HepG2 (cell line): ENCODE measurements at regions not wholly inside any gene's neighbourhood (a gene's known extent, or its start where the extent isn't known, plus 50 kb on each side); places are given as distances from the start of the nearest gene placed in this dataset.

Experiments
- ATAC-seq: fragments of 200-7000 bp; cut with Tn5 transposase; 3 replicates; pipeline ENCODE4 v1.9.1; 2020; ENCODE audit warnings: mild to moderate bottlenecking, moderate library complexity
- BruUV-seq: library from RNA; stranded (reverse); fragments of 400-500 nt; replicated peaks from 2 replicates; lab custom pipeline; 2021; lab: Mats Ljungman, UMichigan
- CTCF ChIA-PET: fragments of 300-600 bp; formaldehyde crosslinking; extraction: SDS; loops from one replicate; lab custom pipeline; 2021; ENCODE audit warnings: low total read pairs, inconsistent platforms, low intra/inter-chr PET ratio; lab: Yijun Ruan, JAX
- POLR2A ChIA-PET: fragments of 350-600 bp; sonication (Branson Sonifier 250); formaldehyde crosslinking; loops from one replicate; lab custom pipeline; 2020; ENCODE audit warnings: antibody characterized with exemption, inconsistent platforms; lab: Yijun Ruan, JAX
- DNase-seq: peaks from one replicate; pipeline ENCODE4 v3.0.0-alpha.2; 2015; ENCODE audit warnings: low spot score
- FAIRE-seq: peaks from 3 replicates; lab custom pipeline; 2011; peaks lifted over from hg19 to GRCh38; lab: Jason Lieb, UNC
- H2AFZ ChIP-seq: one replicate; pipeline ENCODE4 v1.6.1; 2011; ENCODE audit warnings: low read length, inconsistent platforms
- H3K27ac ChIP-seq: fragments of 300-600 bp; 3 replicates; pipeline ENCODE4 v1.8.0; 2011; ENCODE audit warnings: mixed run types, mild to moderate bottlenecking, mixed read lengths, low read length, inconsistent platforms; ENCODE audit not compliant: insufficient read depth; ENCODE audit errors: extremely low read length
- H3K27me3 ChIP-seq, 2 experiments: fragments of 200-600 bp in 1 of 2; 2 replicates in 1 of 2; 3 replicates in 1 of 2; pipeline versions ENCODE4 v1.6.0 to v1.8.0; 2011; ENCODE audit warnings: low read length in 2 of 2, mild to moderate bottlenecking in 2 of 2, moderate library complexity in 2 of 2, inconsistent platforms in 1 of 2; ENCODE audit not compliant: insufficient read depth in 2 of 2, control insufficient read depth in 1 of 2
- H3K36me3 ChIP-seq, 2 experiments: fragments of 200-600 bp in 1 of 2; replicated peaks in 1 of 2; 2 replicates in 1 of 2; 3 replicates in 1 of 2; pipeline versions ENCODE4 v1.5.1 to v1.8.0; 2011; ENCODE audit warnings: low read length in 2 of 2, inconsistent platforms in 1 of 2; ENCODE audit not compliant: insufficient read depth in 2 of 2, control insufficient read depth in 1 of 2
- H3K4me1 ChIP-seq: 2 replicates; pipeline ENCODE4 v1.5.1; 2012; ENCODE audit warnings: low read length, inconsistent platforms; ENCODE audit not compliant: insufficient read depth
- H3K4me2 ChIP-seq: 2 replicates; pipeline ENCODE4 v1.6.0; 2011; ENCODE audit warnings: low read depth, low read length, inconsistent platforms
- H3K4me3 ChIP-seq, 3 experiments: fragments of 200-600 bp in 1 of 3; sonication (generic), shearing (Covaris generic) in 1 of 3; replicated peaks in 1 of 3; 2 replicates each; pipeline ENCODE4 v1.5.1; 2011 to 2016; ENCODE audit warnings: low read length in 3 of 3, inconsistent platforms in 2 of 3, low read depth in 2 of 3, mild to moderate bottlenecking in 2 of 3, control low read depth in 1 of 3, mixed read lengths in 1 of 3; ENCODE audit not compliant: insufficient read depth in 1 of 3
- H3K79me2 ChIP-seq: one replicate; pipeline ENCODE4 v1.6.1; 2011; ENCODE audit warnings: low read length, inconsistent platforms; ENCODE audit not compliant: insufficient read depth
- H3K9ac ChIP-seq: 2 replicates; pipeline ENCODE4 v1.6.0; 2011; ENCODE audit warnings: mild to moderate bottlenecking, low read depth, low read length, inconsistent platforms; ENCODE audit not compliant: insufficient read depth
- H3K9me3 ChIP-seq: 2 replicates; pipeline ENCODE4 v1.5.1; 2012; ENCODE audit warnings: mild to moderate bottlenecking, low read length
- H4K20me1 ChIP-seq: 2 replicates; pipeline ENCODE4 v1.6.0; 2011; ENCODE audit warnings: inconsistent platforms, mild to moderate bottlenecking, low read length, moderate library complexity; ENCODE audit not compliant: insufficient read depth
- AKAP8 ChIP-seq: sonication (generic); formaldehyde crosslinking; IDR thresholded peaks from 2 replicates; pipeline ENCODE4 v1.5.1; 2020; ENCODE audit warnings: mild to moderate bottlenecking, missing genetic modification reagents
- ATF1 ChIP-seq: IDR thresholded peaks from 2 replicates; pipeline ENCODE4 v1.6.1; 2016; ENCODE audit warnings: mild to moderate bottlenecking, control low read depth
- CENPX ChIP-seq: sonication (generic); formaldehyde crosslinking; IDR thresholded peaks from 2 replicates; pipeline ENCODE4 v1.9.0; 2021; ENCODE audit warnings: mild to moderate bottlenecking, missing genetic modification reagents, moderate library complexity
- GABPA ChIP-seq, 2 experiments: IDR thresholded peaks; 2 replicates each; pipeline ENCODE4 v1.6.1; 2011 to 2016; ENCODE audit warnings: low read depth in 2 of 2, low read length in 1 of 2, missing biosample characterization in 1 of 2, missing genetic modification characterization in 1 of 2
- IRF2 ChIP-seq: IDR thresholded peaks from 2 replicates; pipeline ENCODE4 v1.6.1; 2018; ENCODE audit warnings: missing genetic modification reagents, missing compliant biosample characterization
- ISL2 ChIP-seq: sonication (generic); formaldehyde crosslinking; IDR thresholded peaks from 2 replicates; pipeline ENCODE4 v1.5.0; 2020; ENCODE audit warnings: missing genetic modification reagents
- KDM3A ChIP-seq: IDR thresholded peaks from 2 replicates; pipeline ENCODE4 v1.6.1; 2018; ENCODE audit warnings: low read depth, missing compliant biosample characterization
- KLF9 ChIP-seq: IDR thresholded peaks from 2 replicates; pipeline ENCODE4 v1.6.1; 2016; ENCODE audit warnings: low read depth
- SOX5 ChIP-seq: IDR thresholded peaks from 2 replicates; pipeline ENCODE4 v1.6.1; 2016; ENCODE audit warnings: borderline replicate concordance
- ZNF331 ChIP-seq: sonication (generic); formaldehyde crosslinking; IDR thresholded peaks from 2 replicates; pipeline ENCODE4 v1.4.0; 2020; ENCODE audit warnings: missing genetic modification reagents
- ZNF431 ChIP-seq: sonication (generic); formaldehyde crosslinking; IDR thresholded peaks from 2 replicates; pipeline ENCODE4 v1.9.0; 2022; ENCODE audit warnings: missing genetic modification reagents, low read depth, mild to moderate bottlenecking, borderline replicate concordance
- ZNF557 ChIP-seq: sonication (generic); formaldehyde crosslinking; IDR thresholded peaks from 2 replicates; pipeline ENCODE4 v1.4.0; 2020; ENCODE audit warnings: missing genetic modification reagents
- ZNF660 ChIP-seq: sonication (generic); formaldehyde crosslinking; IDR thresholded peaks from 2 replicates; pipeline ENCODE4 v1.5.1; 2020; ENCODE audit warnings: mild to moderate bottlenecking, low read depth, missing genetic modification reagents, borderline replicate concordance
- ZNF883 ChIP-seq: sonication (generic); formaldehyde crosslinking; IDR thresholded peaks from 2 replicates; pipeline ENCODE4 v1.5.1; 2020; ENCODE audit warnings: mild to moderate bottlenecking, missing genetic modification reagents; ENCODE audit errors: not compliant biosample characterization
- WGBS: methylation state at CpG from one replicate; pipeline ENCODE4 v1.1.6; 2017; ENCODE audit warnings: low lambda C conversion rate; 5-methylcytosine and 5-hydroxymethylcytosine counted together
- in situ Hi-C: cut with HindIII; loops from 2 replicates; pipeline ENCODE4 v1.10.0; 2017; ENCODE audit warnings: low pct_unique_long_range_greater_than_20kb; ENCODE audit not compliant: extremely low pct_ligation_motif_present
- intact Hi-C: fragments of 100-400 bp; cut with micrococcal nuclease; formaldehyde crosslinking; loops from one replicate; pipeline ENCODE4 v1.10.0; 2022; ENCODE audit not compliant: unreplicated experiment
- TF ChIP-seq, protein P1 (sequence below): sonication (generic); formaldehyde crosslinking; IDR thresholded peaks from 2 replicates; pipeline ENCODE4 v1.5.0; 2020; ENCODE audit warnings: missing genetic modification reagents
- TF ChIP-seq, protein P2 (sequence below): sonication (generic); formaldehyde crosslinking; IDR thresholded peaks from 2 replicates; pipeline ENCODE4 v1.4.0; 2020; ENCODE audit warnings: missing genetic modification reagents

DNA sequence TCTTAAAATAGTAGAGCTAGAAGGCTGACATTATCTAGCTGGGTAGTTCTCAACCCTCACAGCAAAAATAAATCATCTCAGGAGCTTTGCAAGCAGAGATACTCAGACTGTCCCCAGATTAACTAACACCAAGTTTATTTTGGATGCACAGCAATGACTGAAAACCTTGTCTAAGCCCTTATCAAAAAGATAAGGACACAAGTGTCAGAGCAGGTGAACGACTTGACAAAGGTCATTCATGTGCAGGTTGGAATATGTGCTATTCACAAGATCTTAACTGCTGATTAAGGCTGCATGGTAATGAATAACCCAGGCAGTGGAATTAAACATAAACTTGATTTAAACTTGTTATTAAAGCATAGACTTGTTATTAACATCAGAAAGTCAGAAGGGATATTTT is 246.6 kb downstream of the BTG1 start:
- Histone ChIP-seq H3K27me3 (no peaks in the 10 kb centered on the region), H2AFZ (no peak overlapping the region), H3K27ac (no peak overlapping the region), H3K4me2 (no peak overlapping the region), H3K36me3 (no peaks in the 10 kb centered on the region), H3K4me3 (no peak overlapping the region), H3K79me2 (no peaks in the 10 kb centered on the region), H3K4me1 (no peaks in the 10 kb centered on the region), H3K9ac (no peak overlapping the region), H4K20me1 (no peaks in the 10 kb centered on the region), H3K9me3 (no peaks in the 10 kb centered on the region; the same call in 1 of the 2 replicates)
- DNase-seq (no peak), FAIRE-seq (no peak), ATAC-seq (no peak)
- CTCF ChIA-PET, result no interaction called here
- 4% methylated on average over 1 of the region's 1 CpG for WGBS
- in situ Hi-C loops (no loop called here), intact Hi-C loops (no loop called here)
- POLR2A ChIA-PET, result no interaction called here
- no TSS peak for BruUV-seq
- no peak for TF ChIP-seq CENPX (CRISPR knock-in tag)
- no peak for TF ChIP-seq ZNF331
- no peak for TF ChIP-seq ISL2
- TF ChIP-seq KLF9, result no peak
- TF ChIP-seq ATF1 (CRISPR knock-in tag), result no peak
- no peak for TF ChIP-seq ZNF660 (CRISPR knock-in tag)
- no peak for TF ChIP-seq KDM3A
- TF ChIP-seq SOX5, result no peak
- TF ChIP-seq ZNF883, result no peak
- TF ChIP-seq, protein P1, sequence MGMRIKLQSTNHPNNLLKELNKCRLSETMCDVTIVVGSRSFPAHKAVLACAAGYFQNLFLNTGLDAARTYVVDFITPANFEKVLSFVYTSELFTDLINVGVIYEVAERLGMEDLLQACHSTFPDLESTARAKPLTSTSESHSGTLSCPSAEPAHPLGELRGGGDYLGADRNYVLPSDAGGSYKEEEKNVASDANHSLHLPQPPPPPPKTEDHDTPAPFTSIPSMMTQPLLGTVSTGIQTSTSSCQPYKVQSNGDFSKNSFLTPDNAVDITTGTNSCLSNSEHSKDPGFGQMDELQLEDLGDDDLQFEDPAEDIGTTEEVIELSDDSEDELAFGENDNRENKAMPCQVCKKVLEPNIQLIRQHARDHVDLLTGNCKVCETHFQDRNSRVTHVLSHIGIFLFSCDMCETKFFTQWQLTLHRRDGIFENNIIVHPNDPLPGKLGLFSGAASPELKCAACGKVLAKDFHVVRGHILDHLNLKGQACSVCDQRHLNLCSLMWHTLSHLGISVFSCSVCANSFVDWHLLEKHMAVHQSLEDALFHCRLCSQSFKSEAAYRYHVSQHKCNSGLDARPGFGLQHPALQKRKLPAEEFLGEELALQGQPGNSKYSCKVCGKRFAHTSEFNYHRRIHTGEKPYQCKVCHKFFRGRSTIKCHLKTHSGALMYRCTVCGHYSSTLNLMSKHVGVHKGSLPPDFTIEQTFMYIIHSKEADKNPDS (CRISPR knock-in tag), result no peak
- TF ChIP-seq GABPA (IDR thresholded peaks at IDR 0.05; ENCODE audit: low read depth, low read length), result no peak
- TF ChIP-seq GABPA (CRISPR knock-in tag; IDR thresholded peaks at IDR 0.05; ENCODE audit: low read depth), result no peak
- no peak for TF ChIP-seq ZNF431
- TF ChIP-seq IRF2 (CRISPR knock-in tag), result no peak
- TF ChIP-seq, protein P2, sequence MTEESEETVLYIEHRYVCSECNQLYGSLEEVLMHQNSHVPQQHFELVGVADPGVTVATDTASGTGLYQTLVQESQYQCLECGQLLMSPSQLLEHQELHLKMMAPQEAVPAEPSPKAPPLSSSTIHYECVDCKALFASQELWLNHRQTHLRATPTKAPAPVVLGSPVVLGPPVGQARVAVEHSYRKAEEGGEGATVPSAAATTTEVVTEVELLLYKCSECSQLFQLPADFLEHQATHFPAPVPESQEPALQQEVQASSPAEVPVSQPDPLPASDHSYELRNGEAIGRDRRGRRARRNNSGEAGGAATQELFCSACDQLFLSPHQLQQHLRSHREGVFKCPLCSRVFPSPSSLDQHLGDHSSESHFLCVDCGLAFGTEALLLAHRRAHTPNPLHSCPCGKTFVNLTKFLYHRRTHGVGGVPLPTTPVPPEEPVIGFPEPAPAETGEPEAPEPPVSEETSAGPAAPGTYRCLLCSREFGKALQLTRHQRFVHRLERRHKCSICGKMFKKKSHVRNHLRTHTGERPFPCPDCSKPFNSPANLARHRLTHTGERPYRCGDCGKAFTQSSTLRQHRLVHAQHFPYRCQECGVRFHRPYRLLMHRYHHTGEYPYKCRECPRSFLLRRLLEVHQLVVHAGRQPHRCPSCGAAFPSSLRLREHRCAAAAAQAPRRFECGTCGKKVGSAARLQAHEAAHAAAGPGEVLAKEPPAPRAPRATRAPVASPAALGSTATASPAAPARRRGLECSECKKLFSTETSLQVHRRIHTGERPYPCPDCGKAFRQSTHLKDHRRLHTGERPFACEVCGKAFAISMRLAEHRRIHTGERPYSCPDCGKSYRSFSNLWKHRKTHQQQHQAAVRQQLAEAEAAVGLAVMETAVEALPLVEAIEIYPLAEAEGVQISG (CRISPR knock-in tag), result no peak
- no peak for TF ChIP-seq ZNF557 (CRISPR knock-in tag)
- TF ChIP-seq AKAP8, result no peak
